ENCODE measurements at regions not wholly inside any gene's neighbourhood (a gene's known extent, or its start where the extent isn't known, plus 50 kb on each side); places are given as distances from the start of the nearest gene placed in this dataset.
"Not testable (repeated sequence)": the region's sequence is repeated elsewhere in the genome, so short reads cannot be mapped to it uniquely, and the experiment has no call there.

GRCh38 chr5:104326966-104327365 is 764.4 kb upstream of the NUDT12 start:
- no peak for DNase-seq (ENCODE audit: low read depth, low spot score)
- ChIA-PET POLR2A (no interaction called here), CTCF (no interaction called here)
- no peak overlapping the region for H3K4me3 ChIP-seq (ENCODE audit: low read depth, low read length)
- no peak for TF ChIP-seq CTCF (IDR thresholded peaks at IDR 0.05; ENCODE audit: insufficient read depth, low read length, missing control alignments)

GRCh38 chr5:104325356-104325755 is 762.8 kb upstream of the NUDT12 start:
- no peak for DNase-seq (ENCODE audit: low read depth, low spot score)
- CTCF ChIA-PET = no interaction called here
- TF ChIP-seq CTCF (IDR thresholded peaks at IDR 0.05; ENCODE audit: insufficient read depth, low read length, missing control alignments) = no peak
- no peak overlapping the region for H3K4me3 ChIP-seq (ENCODE audit: low read depth, low read length)
- POLR2A ChIA-PET = no interaction called here

- POLR2A ChIA-PET; H3K4me3 ChIP-seq (ENCODE audit: low read depth, low read length); DNase-seq (ENCODE audit: low read depth, low spot score): not testable (repeated sequence)
- CTCF ChIA-PET = interaction anchor here (0.6 kb wide), 1 partner anchor 57 kb away, joined by 3 read pairs; no protein-coding TSS in a partner anchor
Measured at GRCh38 chr5:104316676-104317075, 754.1 kb upstream of the NUDT12 start.

GRCh38 chr5:104312481-104312880 is 749.9 kb upstream of the NUDT12 start:
- DNase-seq (ENCODE audit: low read depth, low spot score) = no peak
- ChIA-PET POLR2A (no interaction called here), CTCF (no interaction called here)
- no peak overlapping the region for H3K4me3 ChIP-seq (ENCODE audit: low read depth, low read length)
- no peak for TF ChIP-seq CTCF (IDR thresholded peaks at IDR 0.05; ENCODE audit: insufficient read depth, low read length, missing control alignments)

GRCh38 chr5:104305602-104306001 is 743.0 kb upstream of the NUDT12 start:
- ChIA-PET CTCF (no interaction called here), POLR2A (no interaction called here)
- DNase-seq (ENCODE audit: low read depth, low spot score) = no peak
- no peak overlapping the region for H3K4me3 ChIP-seq (ENCODE audit: low read depth, low read length)
- no peak for TF ChIP-seq CTCF (IDR thresholded peaks at IDR 0.05; ENCODE audit: insufficient read depth, low read length, missing control alignments)

GRCh38 chr5:104299998-104300706 is 737.6 kb upstream of the NUDT12 start:
- ChIA-PET POLR2A (no interaction called here), CTCF (no interaction called here)
- no peak overlapping the region for H3K4me3 ChIP-seq (ENCODE audit: low read depth, low read length)
- TF ChIP-seq CTCF (IDR thresholded peaks at IDR 0.05; ENCODE audit: insufficient read depth, low read length, missing control alignments) = no peak
- no peak for DNase-seq (ENCODE audit: low read depth, low spot score)

- ChIA-PET CTCF (no interaction called here), POLR2A (no interaction called here)
- no peak overlapping the region for H3K4me3 ChIP-seq (ENCODE audit: low read depth, low read length)
- no peak for DNase-seq (ENCODE audit: low read depth, low spot score)
- TF ChIP-seq CTCF (IDR thresholded peaks at IDR 0.05; ENCODE audit: insufficient read depth, low read length, missing control alignments) = no peak
Measured at GRCh38 chr5:104298518-104298917, 735.9 kb upstream of the NUDT12 start.
